Occipital lobe (tissue), 1 donor: ENCODE measurements at regions not wholly inside any gene's neighbourhood (a gene's known extent, or its start where the extent isn't known, plus 50 kb on each side); places are given as distances from the start of the nearest gene placed in this dataset.

Experiments
- DNase-seq: peaks from one replicate; lab custom pipeline; 2025; lab: John Stamatoyannopoulos, UW

- DNase-seq, result no peak
These were observed 183.5 kb upstream of the AFDN start for GRCh38 chr6:167643223-167643622.

GRCh38 chr6:167643716-167644115 is 183.0 kb upstream of the AFDN start:
- DNase-seq, result no peak

GRCh38 chr6:167644412-167645132 is 182.1 kb upstream of the AFDN start:
- DNase-seq, result no peak

GRCh38 chr6:167645368-167645767 is 181.3 kb upstream of the AFDN start:
- DNase-seq, result no peak

GRCh38 chr6:167647306-167647705 is 179.4 kb upstream of the AFDN start:
- DNase-seq, result no peak

GRCh38 chr6:167647737-167648470 is 178.8 kb upstream of the AFDN start:
- no peak for DNase-seq

- no peak for DNase-seq
These were observed 178.0 kb upstream of the AFDN start for GRCh38 chr6:167648501-167649278.

GRCh38 chr6:167649476-167649875 is 177.2 kb upstream of the AFDN start:
- DNase-seq, result no peak

GRCh38 chr6:167650730-167651317 is 175.9 kb upstream of the AFDN start:
- DNase-seq, result no peak

- no peak for DNase-seq
These were observed 175.2 kb upstream of the AFDN start for GRCh38 chr6:167651318-167652041.

- no peak for DNase-seq
These were observed 174.5 kb upstream of the AFDN start for GRCh38 chr6:167652042-167652700.

GRCh38 chr6:167652701-167653095 is 174.0 kb upstream of the AFDN start:
- DNase-seq, result no peak

GRCh38 chr6:167653561-167653960 is 173.2 kb upstream of the AFDN start:
- DNase-seq, result no peak

- DNase-seq, result no peak
These were observed 172.3 kb upstream of the AFDN start for GRCh38 chr6:167654389-167654788.

- DNase-seq, result no peak
These were observed 171.4 kb upstream of the AFDN start for GRCh38 chr6:167655174-167655821.

- no peak for DNase-seq
These were observed 168.6 kb upstream of the AFDN start for GRCh38 chr6:167658106-167658505.

GRCh38 chr6:167659046-167659445 is 167.7 kb upstream of the AFDN start:
- DNase-seq, result no peak

GRCh38 chr6:167660424-167660823 is 166.3 kb upstream of the AFDN start:
- no peak for DNase-seq

GRCh38 chr6:167660944-167661551 is 165.7 kb upstream of the AFDN start:
- no peak for DNase-seq

GRCh38 chr6:167661552-167662044 is 165.1 kb upstream of the AFDN start:
- no peak for DNase-seq
